ENCODE measurements at regions not wholly inside any gene's neighbourhood (a gene's known extent, or its start where the extent isn't known, plus 50 kb on each side); places are given as distances from the start of the nearest gene placed in this dataset.
"Not testable (repeated sequence)": the region's sequence is repeated elsewhere in the genome, so short reads cannot be mapped to it uniquely, and the experiment has no call there.

DNA sequence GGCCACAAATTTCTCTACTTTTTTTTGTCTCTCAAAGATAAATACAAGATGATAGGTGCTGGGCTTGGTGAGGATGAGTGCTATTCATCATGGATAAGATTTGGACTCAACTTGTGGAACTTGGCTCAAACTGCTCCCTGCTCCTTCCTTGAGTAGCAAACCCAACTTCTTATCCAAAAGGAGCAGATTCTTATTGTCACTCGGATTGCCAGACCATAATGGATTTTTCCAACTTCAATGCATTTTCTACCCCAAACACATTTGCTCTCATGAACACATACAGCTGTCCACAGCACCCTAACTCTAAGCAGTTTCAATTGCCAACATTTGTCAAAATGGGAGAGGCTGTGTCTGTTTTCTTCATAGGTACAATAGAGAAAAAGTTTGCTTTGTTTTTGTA is 99.5 kb upstream of the APCDD1 start:
- H3K27ac ChIP-seq (ENCODE audit: insufficient read depth, low read length): no peak overlapping the region
- no peak overlapping the region; the same call in none of the 2 replicates for H3K4ac ChIP-seq (ENCODE audit: low read depth, low read length)
- H3K4me1 ChIP-seq (ENCODE audit: control insufficient read depth, insufficient read depth, low read length): peaks cover 22% of the 10 kb centered on the region
- H3K9me1 ChIP-seq (ENCODE audit: insufficient read depth, low read length): peaks cover 23% of the 10 kb centered on the region
- H3K56ac ChIP-seq (ENCODE audit: extremely low read depth, insufficient read depth, low read length): no peak overlapping the region
- H3K9ac ChIP-seq (ENCODE audit: low read depth, low read length): no peak overlapping the region
- no peak overlapping the region for H3K23ac ChIP-seq (ENCODE audit: low read depth, low read length)
- intact Hi-C loops (cut with micrococcal nuclease) (loop anchor here (10.0 kb wide), 1 partner anchor 380 kb away; no protein-coding TSS in a partner anchor), dilution Hi-C loops (cut with HindIII; ENCODE audit: low sequenced_read_pairs, unreplicated experiment) (no loop called here), in situ Hi-C loops (cut with MboI; ENCODE audit: low sequenced_read_pairs) (no loop called here)
- TF ChIP-seq SMC3 (IDR thresholded peaks at IDR 0.05; ENCODE audit: low read depth, low read length) (no peak), MAZ (IDR thresholded peaks at IDR 0.05; ENCODE audit: borderline replicate concordance, low read depth, low read length) (no peak), BHLHE40 (IDR thresholded peaks at IDR 0.05; ENCODE audit: low read depth, low read length) (no peak), POLR2A (IDR thresholded peaks at IDR 0.05; ENCODE audit: low read depth, low read length) (no peak), ELK1 (IDR thresholded peaks at IDR 0.05; ENCODE audit: borderline replicate concordance, low read depth, low read length) (no peak)
- TF ChIP-seq, protein P1, sequence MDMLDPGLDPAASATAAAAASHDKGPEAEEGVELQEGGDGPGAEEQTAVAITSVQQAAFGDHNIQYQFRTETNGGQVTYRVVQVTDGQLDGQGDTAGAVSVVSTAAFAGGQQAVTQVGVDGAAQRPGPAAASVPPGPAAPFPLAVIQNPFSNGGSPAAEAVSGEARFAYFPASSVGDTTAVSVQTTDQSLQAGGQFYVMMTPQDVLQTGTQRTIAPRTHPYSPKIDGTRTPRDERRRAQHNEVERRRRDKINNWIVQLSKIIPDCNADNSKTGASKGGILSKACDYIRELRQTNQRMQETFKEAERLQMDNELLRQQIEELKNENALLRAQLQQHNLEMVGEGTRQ (IDR thresholded peaks at IDR 0.05; ENCODE audit: low read depth, low read length): no peak
- BruUV-seq (replicated peaks): no TSS peak
- H3K14ac ChIP-seq (replicated peaks; ENCODE audit: low read depth, low read length): 0 out of 2 replicates have a peak overlapping the region, but pooled peaks have one; percentile 10
- POLR2A ChIA-PET (ENCODE audit: unreplicated experiment): no interaction called here
- no peak overlapping the region for H4K5ac ChIP-seq (ENCODE audit: low read depth, low read length)
- no peak overlapping the region for H2AK9ac ChIP-seq (replicated peaks; ENCODE audit: low read depth, low read length, poor library complexity)
- H3K9me3 ChIP-seq (ENCODE audit: control insufficient read depth, insufficient read depth, low read length): no peaks in the 10 kb centered on the region
- peak overlapping the region; percentile 4; the same call in 1 of the 2 replicates for H3K18ac ChIP-seq (ENCODE audit: low read depth, low read length)
- 100% methylated on average over 1 of the region's 1 CpG; no CpG with 5 or more reads in 1 of the 2 experiments for WGBS, 2 experiments (ENCODE audit: extremely low coverage in 2 of 2, insufficient read length in 1 of 2)
- DNase-seq (no peak), ATAC-seq (ENCODE audit: low read depth) (no peak)
- CTCF ChIA-PET: interaction anchor here (1.0 kb wide), 1 partner anchor 23 kb away, joined by 3 read pairs; no protein-coding TSS in a partner anchor
- H3K36me3 ChIP-seq (ENCODE audit: control insufficient read depth, insufficient read depth, low read length): no peaks in the 10 kb centered on the region
- no peaks in the 10 kb centered on the region for H3K27me3 ChIP-seq (ENCODE audit: control insufficient read depth, insufficient read depth, low read length)
- 0 out of 3 replicates have a peak overlapping the region, but pooled peaks have one; percentile 65 for H2BK15ac ChIP-seq (ENCODE audit: low read depth, low read length)
- H3K79me1 ChIP-seq (ENCODE audit: low read depth in 1 of 2, low read length in 2 of 2): no peaks in the 10 kb centered on the region
- no peak overlapping the region for H2AFZ ChIP-seq (replicated peaks; ENCODE audit: low read length, poor library complexity)
- peak overlapping the region; percentile 44 for H2BK20ac ChIP-seq (ENCODE audit: low read depth, low read length)
- H2BK120ac ChIP-seq (ENCODE audit: low read depth, low read length): peak overlapping the region; percentile 23
- H2BK5ac ChIP-seq (ENCODE audit: low read depth, low read length, poor library complexity, severe bottlenecking): peak overlapping the region; percentile 60
- no peak overlapping the region for H3K4me3 ChIP-seq (ENCODE audit: insufficient read depth, low read depth, low read length)
- H3K4me2 ChIP-seq (ENCODE audit: low read depth, low read length): no peak overlapping the region
- 0 out of 2 replicates have a peak overlapping the region, but pooled peaks have one; percentile 24 for H4K91ac ChIP-seq (ENCODE audit: insufficient read depth, low read depth, low read length)
- H4K20me1 ChIP-seq (ENCODE audit: insufficient read depth, low read length): no peaks in the 10 kb centered on the region
- no peak overlapping the region for H4K8ac ChIP-seq (ENCODE audit: low read depth in 2 of 2, low read length in 2 of 2)
- peak overlapping the region; percentile 74; the same call in 1 of the 2 replicates for H2AK5ac ChIP-seq (ENCODE audit: low read depth, low read length)

DNA sequence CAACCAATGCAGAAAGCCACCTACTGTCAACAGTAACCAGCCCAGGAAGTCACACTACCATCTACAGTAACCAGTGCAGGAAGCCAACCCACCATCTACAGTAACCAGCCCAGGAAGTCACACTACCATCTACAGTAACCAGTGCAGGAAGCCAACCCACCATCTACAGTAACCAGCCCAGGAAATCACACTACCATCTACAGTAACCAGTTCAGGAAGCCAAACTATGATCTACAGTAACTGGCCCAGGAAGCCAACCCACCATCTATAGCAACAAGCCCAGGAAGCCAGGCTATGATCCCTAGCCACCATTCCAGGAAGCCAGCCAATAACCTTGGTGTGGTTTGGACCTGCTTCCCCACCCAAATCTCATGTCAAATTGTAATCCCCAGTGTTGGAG is 97.4 kb upstream of the APCDD1 start:
- H3K4me2 ChIP-seq (ENCODE audit: low read depth, low read length); H2BK20ac ChIP-seq (ENCODE audit: low read depth, low read length); H3K56ac ChIP-seq (ENCODE audit: extremely low read depth, insufficient read depth, low read length); H2AK5ac ChIP-seq (ENCODE audit: low read depth, low read length); H2AK9ac ChIP-seq (replicated peaks; ENCODE audit: low read depth, low read length, poor library complexity); H4K91ac ChIP-seq (ENCODE audit: insufficient read depth, low read depth, low read length); H3K79me1 ChIP-seq (ENCODE audit: low read depth in 1 of 2, low read length in 2 of 2); H3K4me3 ChIP-seq (ENCODE audit: insufficient read depth, low read depth, low read length); dilution Hi-C loops (cut with HindIII; ENCODE audit: low sequenced_read_pairs, unreplicated experiment); BruUV-seq (replicated peaks); H3K9me3 ChIP-seq (ENCODE audit: control insufficient read depth, insufficient read depth, low read length); H2BK120ac ChIP-seq (ENCODE audit: low read depth, low read length); ATAC-seq (ENCODE audit: low read depth); H3K27me3 ChIP-seq (ENCODE audit: control insufficient read depth, insufficient read depth, low read length); H3K18ac ChIP-seq (ENCODE audit: low read depth, low read length); H2BK5ac ChIP-seq (ENCODE audit: low read depth, low read length, poor library complexity, severe bottlenecking); in situ Hi-C loops (cut with MboI; ENCODE audit: low sequenced_read_pairs); H3K36me3 ChIP-seq (ENCODE audit: control insufficient read depth, insufficient read depth, low read length); H3K27ac ChIP-seq (ENCODE audit: insufficient read depth, low read length); DNase-seq; H3K9ac ChIP-seq (ENCODE audit: low read depth, low read length); CTCF ChIA-PET; H2AFZ ChIP-seq (replicated peaks; ENCODE audit: low read length, poor library complexity); H2BK15ac ChIP-seq (ENCODE audit: low read depth, low read length); H4K20me1 ChIP-seq (ENCODE audit: insufficient read depth, low read length); H4K5ac ChIP-seq (ENCODE audit: low read depth, low read length); H3K23ac ChIP-seq (ENCODE audit: low read depth, low read length); H3K4ac ChIP-seq (ENCODE audit: low read depth, low read length); H4K8ac ChIP-seq (ENCODE audit: low read depth in 2 of 2, low read length in 2 of 2); POLR2A ChIA-PET (ENCODE audit: unreplicated experiment): not testable (repeated sequence)
- intact Hi-C loops (cut with micrococcal nuclease): loop anchor here (10.0 kb wide), 1 partner anchor 382 kb away; no protein-coding TSS in a partner anchor
- Histone ChIP-seq H3K14ac (replicated peaks; ENCODE audit: low read depth, low read length) (0 out of 2 replicates have a peak overlapping the region, but pooled peaks have one; percentile 15), H3K9me1 (ENCODE audit: insufficient read depth, low read length) (peaks cover 12% of the 10 kb centered on the region), H3K4me1 (ENCODE audit: control insufficient read depth, insufficient read depth, low read length) (peaks cover 16% of the 10 kb centered on the region)

Data from IMR-90 (cell line).